SK-N-MC (cell line): ENCODE measurements at regions not wholly inside any gene's neighbourhood (a gene's known extent, or its start where the extent isn't known, plus 50 kb on each side); places are given as distances from the start of the nearest gene placed in this dataset.
A peak's percentile ranks its signal among the peaks of the same experiment; 100 is the strongest.

Source experiments
- DNase-seq: peaks from one replicate; pipeline ENCODE4 v3.0.0-alpha.2; 2011; ENCODE audit warnings: low read depth, low spot score
- H3K27ac ChIP-seq: fragments of 200-600 bp; sonication (generic); 2 replicates; pipeline ENCODE4 v1.5.1; 2016; ENCODE audit warnings: mixed run types
- H3K36me3 ChIP-seq: fragments of 200-600 bp; sonication (generic); 2 replicates; pipeline ENCODE4 v1.6.1; 2017; ENCODE audit warnings: antibody characterized with exemption, low read length, mixed read lengths; ENCODE audit not compliant: insufficient read depth
- H3K4me3 ChIP-seq: fragments of 200-600 bp; sonication (generic); 2 replicates; pipeline ENCODE4 v1.5.1; 2016
- H3K9ac ChIP-seq: fragments of 200-600 bp; sonication (generic); 2 replicates; pipeline ENCODE4 v1.8.0; 2017; ENCODE audit warnings: mixed run types, mixed read lengths; ENCODE audit not compliant: insufficient read length
- H3K9me3 ChIP-seq: fragments of 200-600 bp; sonication (generic); 2 replicates; pipeline ENCODE4 v1.6.1; 2017; ENCODE audit warnings: low read depth, mild to moderate bottlenecking, antibody characterized with exemption, low read length, moderate library complexity, mixed read lengths
- EZH2 ChIP-seq: fragments of 200-600 bp; sonication (generic); IDR thresholded peaks from one replicate; pipeline ENCODE4 v1.6.1; 2017; ENCODE audit warnings: antibody characterized with exemption
- FOXP2 ChIP-seq: optimal IDR thresholded peaks from 2 replicates; pipeline ENCODE3; 2011; ENCODE audit warnings: mild to moderate bottlenecking, moderate library complexity; ENCODE audit not compliant: insufficient read depth; ENCODE audit errors: extremely low read length, control extremely low read depth
- POLR2AphosphoS5 ChIP-seq: IDR thresholded peaks from 2 replicates; pipeline ENCODE4 v1.6.1; 2012; ENCODE audit warnings: mild to moderate bottlenecking, low read depth, low read length, borderline replicate concordance

DNA sequence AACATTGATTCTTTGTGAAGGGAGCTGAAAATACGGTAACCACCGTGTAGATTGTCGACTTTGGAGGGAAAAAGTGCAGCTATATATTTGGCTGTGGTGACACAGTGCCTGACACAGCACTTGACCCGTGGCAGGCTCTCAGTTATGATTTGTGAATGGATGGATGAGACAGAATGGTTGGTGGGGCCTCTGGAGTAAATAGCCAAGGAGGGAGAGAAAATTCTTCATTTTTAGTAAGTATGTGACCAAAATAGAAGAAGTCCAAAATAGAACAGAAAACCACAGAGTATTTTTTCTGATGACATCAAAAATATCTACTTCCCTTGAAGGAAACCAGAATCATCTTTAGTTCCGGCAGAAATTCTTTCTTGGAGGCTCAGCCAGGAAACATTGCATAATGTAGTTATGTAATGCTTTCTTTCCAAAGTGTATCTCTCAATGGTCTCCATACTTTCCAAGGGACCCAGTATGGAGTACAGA is 82.0 kb upstream of the WSCD2 start:
- H3K27ac ChIP-seq: no peak overlapping the region
- H3K9me3 ChIP-seq: no peaks in the 10 kb centered on the region
- no peak overlapping the region for H3K4me3 ChIP-seq
- TF ChIP-seq FOXP2 (no peak), POLR2AphosphoS5 (no peak), EZH2 (no peak)
- no peak overlapping the region for H3K9ac ChIP-seq
- peak; percentile 18 for DNase-seq
- no peaks in the 10 kb centered on the region for H3K36me3 ChIP-seq

DNA sequence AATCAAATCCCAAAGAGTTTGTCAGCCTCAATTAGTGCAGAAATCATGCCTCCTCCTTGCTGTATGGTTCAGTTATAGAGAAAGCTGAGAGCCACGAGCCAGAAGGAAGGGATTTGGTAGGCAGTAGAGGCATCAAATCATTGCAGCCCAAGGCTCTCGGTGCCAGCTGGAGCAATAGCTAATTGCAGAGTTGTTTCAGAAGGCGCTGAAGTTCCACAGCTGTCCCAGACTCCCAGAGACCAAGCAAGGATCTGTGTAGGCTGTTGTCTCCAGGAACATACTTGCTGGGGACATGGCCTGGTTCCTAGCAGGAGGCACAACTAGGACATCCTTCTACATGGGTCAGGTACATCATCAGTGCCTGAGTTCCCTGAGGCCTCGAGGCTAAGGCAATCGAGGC is 80.4 kb upstream of the WSCD2 start:
- Histone ChIP-seq H3K4me3 (no peak overlapping the region), H3K9me3 (no peaks in the 10 kb centered on the region), H3K27ac (no peak overlapping the region), H3K9ac (no peak overlapping the region), H3K36me3 (no peaks in the 10 kb centered on the region)
- DNase-seq: no peak
- TF ChIP-seq EZH2: no peak
- no peak for TF ChIP-seq POLR2AphosphoS5
- no peak for TF ChIP-seq FOXP2

DNA sequence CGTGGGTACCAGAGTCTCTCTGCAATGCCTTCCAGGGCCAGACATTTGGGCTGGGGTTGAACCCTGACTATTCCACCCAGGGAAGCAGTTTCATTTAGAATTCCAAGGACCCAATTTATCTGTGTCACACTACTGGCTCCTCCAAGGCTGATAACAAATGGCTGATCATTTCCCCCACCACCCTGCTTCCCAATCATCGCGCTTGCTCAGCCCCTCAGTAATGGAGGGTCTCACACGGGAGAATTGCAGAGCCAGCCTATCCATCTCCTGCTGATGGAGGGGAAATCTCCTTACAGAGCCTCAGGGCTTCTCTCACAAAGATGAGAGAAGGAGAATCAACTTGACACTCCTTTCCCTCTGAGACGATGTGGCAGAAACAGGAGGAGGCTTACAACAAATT is 78.4 kb upstream of the WSCD2 start:
- no peak overlapping the region for H3K9ac ChIP-seq
- H3K4me3 ChIP-seq: no peak overlapping the region
- H3K27ac ChIP-seq: no peak overlapping the region

DNA sequence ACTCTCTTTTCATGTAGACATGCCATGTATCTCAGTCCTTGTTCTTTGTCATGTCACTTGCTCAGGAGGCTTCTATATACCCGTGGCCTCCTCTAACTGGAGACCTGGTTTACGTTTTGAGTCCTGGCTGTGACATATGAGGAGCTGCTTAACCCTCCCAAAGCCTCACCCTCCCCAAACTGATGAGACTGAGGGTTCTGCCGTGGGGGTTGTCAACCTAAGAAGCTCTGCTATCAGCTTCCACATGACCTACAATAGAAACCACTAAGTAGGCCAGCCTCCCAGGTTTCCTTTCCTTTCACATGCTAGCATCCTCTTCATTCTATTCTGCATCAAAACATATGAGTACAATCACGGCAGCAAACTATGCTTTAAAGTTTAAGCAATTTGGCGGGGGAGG is 76.8 kb upstream of the WSCD2 start:
- H3K4me3 ChIP-seq: no peak overlapping the region

More for the DNA sequence above, 78.4 kb upstream of the WSCD2 start:
- H3K36me3 ChIP-seq: no peaks in the 10 kb centered on the region
- TF ChIP-seq POLR2AphosphoS5 (no peak), FOXP2 (no peak), EZH2 (no peak)
- H3K9me3 ChIP-seq: no peaks in the 10 kb centered on the region
- DNase-seq: no peak

DNA sequence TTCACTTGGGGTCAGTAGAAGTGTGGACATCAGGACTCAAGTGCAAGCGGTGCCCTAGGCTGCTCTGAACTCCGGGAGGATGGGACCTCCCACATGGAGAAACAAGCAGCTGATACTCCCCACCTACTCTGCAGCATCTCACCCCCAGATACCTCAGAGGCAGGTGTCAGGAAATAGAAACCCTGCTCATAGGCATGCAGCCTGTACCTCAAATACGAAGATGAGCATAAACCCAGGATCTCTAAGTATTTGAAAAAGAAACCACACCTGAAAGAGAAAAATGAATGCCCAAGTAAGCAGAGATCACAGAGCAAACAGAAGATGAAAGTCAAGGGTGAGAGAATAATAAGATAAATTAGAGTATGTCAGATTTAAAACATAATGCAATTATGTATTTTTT is 75.6 kb upstream of the WSCD2 start:
- Histone ChIP-seq H3K27ac (no peak overlapping the region), H3K9me3 (no peaks in the 10 kb centered on the region), H3K9ac (no peak overlapping the region), H3K36me3 (no peaks in the 10 kb centered on the region), H3K4me3 (no peak overlapping the region)
- TF ChIP-seq EZH2: no peak
- TF ChIP-seq POLR2AphosphoS5: no peak
- no peak for DNase-seq

More for the DNA sequence above, 76.8 kb upstream of the WSCD2 start:
- no peaks in the 10 kb centered on the region for H3K36me3 ChIP-seq
- H3K9me3 ChIP-seq: no peaks in the 10 kb centered on the region
- no peak for DNase-seq
- TF ChIP-seq POLR2AphosphoS5 (no peak), EZH2 (no peak), FOXP2 (no peak)
- no peak overlapping the region for H3K9ac ChIP-seq
- H3K27ac ChIP-seq: no peak overlapping the region

DNA sequence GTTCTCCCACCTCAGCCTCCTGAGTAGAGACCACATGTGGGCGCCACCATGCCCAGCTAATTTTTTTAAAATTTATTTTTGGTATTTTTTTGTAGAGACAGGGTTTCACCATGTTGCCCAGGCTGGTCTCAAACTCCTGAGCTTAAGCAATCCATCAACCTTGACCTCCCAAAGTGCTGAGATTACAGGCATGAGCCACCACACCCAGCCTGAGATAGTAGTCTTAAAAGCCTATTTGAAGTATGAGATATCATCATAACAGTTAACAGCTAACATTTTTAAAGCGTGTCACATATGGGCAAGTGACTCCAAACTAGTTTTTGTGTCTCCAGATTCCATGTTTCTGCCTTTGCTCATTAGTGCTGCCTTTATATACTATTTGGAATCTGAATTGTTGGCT is 74.6 kb upstream of the WSCD2 start:
- no peak overlapping the region for H3K9ac ChIP-seq
- no peak for DNase-seq
- H3K27ac ChIP-seq: no peak overlapping the region
- H3K36me3 ChIP-seq: no peaks in the 10 kb centered on the region
- no peaks in the 10 kb centered on the region for H3K9me3 ChIP-seq
- no peak overlapping the region for H3K4me3 ChIP-seq
- TF ChIP-seq POLR2AphosphoS5 (no peak), FOXP2 (no peak), EZH2 (no peak)

DNA sequence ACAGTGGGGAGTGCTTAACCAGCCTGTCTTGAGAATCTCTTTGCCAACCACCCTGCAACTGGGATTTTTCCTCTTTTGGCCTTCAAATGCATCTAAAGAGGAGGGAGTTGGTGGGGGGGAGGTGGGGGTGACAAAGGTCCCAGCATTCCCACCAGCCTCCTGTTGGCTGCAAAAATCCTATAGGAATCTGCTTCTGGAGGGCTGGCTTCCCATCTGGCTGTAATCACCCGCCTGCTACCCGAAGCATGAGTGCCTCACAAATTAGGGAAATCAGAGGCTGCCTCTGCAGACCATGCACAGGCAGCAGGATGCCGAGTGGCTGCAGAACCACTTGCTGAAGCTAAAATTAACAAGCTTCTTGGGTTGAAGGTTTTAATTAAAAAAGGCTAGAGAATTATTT is 73.9 kb upstream of the WSCD2 start:
- H3K27ac ChIP-seq: no peak overlapping the region
- H3K36me3 ChIP-seq: no peaks in the 10 kb centered on the region
- no peak overlapping the region for H3K9ac ChIP-seq
- no peak for DNase-seq
- no peak overlapping the region for H3K4me3 ChIP-seq
- TF ChIP-seq EZH2 (no peak), FOXP2 (no peak), POLR2AphosphoS5 (no peak)
- no peaks in the 10 kb centered on the region for H3K9me3 ChIP-seq

DNA sequence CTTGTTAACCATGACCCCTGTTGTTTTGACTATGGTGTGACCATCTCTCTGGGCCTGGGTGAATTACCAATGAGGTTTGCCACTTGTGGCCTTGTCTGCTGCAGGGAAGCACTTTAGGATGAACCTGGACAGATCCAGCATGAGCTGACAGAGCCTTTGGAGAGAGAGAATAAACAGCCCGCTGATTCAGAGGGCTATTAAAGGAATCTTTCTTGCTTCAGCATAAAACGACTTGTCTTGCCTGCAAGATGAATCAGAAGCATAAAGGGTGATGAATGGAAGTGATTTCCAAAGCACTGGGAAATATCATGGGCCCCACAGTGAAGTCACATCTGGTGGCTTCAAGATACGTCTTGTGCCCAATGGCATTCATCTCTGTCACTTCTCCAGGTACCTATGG is 69.0 kb upstream of the WSCD2 start:
- Histone ChIP-seq H3K36me3 (no peaks in the 10 kb centered on the region), H3K4me3 (no peak overlapping the region), H3K9ac (no peak overlapping the region), H3K9me3 (no peaks in the 10 kb centered on the region), H3K27ac (no peak overlapping the region)
- no peak for DNase-seq
- TF ChIP-seq POLR2AphosphoS5 (no peak), EZH2 (no peak)

DNA sequence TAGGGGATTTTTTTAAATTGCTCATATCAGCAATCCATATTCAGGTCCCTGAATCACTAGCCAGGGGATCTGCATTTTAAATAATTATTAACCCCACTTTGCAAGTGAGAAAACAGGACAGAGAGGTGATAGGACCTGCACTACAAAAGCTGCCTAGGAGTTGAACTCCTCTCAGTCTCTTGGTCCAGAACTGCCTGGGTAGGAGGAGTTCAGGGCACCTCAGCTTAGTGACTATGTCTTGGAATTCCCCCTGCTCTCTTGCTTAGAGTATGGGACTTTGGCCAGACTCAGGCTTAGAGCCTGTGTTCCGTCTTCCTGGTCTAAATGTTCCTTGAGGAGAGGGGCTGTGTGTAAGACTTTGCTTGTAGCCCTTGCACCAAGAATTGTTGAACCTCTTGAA is 68.2 kb upstream of the WSCD2 start:
- H3K9ac ChIP-seq: no peak overlapping the region
- no peak overlapping the region for H3K4me3 ChIP-seq
- DNase-seq: no peak
- H3K27ac ChIP-seq: no peak overlapping the region
- TF ChIP-seq POLR2AphosphoS5: no peak
- TF ChIP-seq FOXP2: no peak
- TF ChIP-seq EZH2: no peak
- H3K36me3 ChIP-seq: no peaks in the 10 kb centered on the region
- no peaks in the 10 kb centered on the region for H3K9me3 ChIP-seq

DNA sequence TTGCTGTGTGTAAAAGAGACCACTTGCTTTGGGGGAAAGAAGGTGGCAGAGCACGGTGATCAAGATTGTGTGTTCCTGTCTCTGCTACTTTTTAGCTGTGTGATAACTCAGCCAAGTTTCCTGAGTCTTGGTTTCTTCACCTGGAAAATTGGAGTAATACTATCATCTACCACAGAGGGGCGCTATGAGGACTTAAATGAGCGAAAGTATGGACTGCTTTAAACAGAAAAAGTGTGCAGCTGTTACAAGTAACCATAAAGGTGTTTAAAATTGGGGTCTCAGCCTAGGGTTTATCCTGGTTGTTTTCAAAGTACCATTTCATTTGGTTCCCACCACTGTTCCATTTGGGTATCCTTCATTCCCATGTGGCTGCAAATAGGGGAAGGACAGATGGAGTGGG is 65.9 kb upstream of the WSCD2 start:
- no peak overlapping the region for H3K4me3 ChIP-seq
- DNase-seq: no peak
- TF ChIP-seq FOXP2: no peak
- no peak overlapping the region for H3K27ac ChIP-seq
- H3K9ac ChIP-seq: no peak overlapping the region
- H3K36me3 ChIP-seq: no peaks in the 10 kb centered on the region
- no peaks in the 10 kb centered on the region for H3K9me3 ChIP-seq
